ENCODE measurements at regions not wholly inside any gene's neighbourhood (a gene's known extent, or its start where the extent isn't known, plus 50 kb on each side); places are given as distances from the start of the nearest gene placed in this dataset.

DNA sequence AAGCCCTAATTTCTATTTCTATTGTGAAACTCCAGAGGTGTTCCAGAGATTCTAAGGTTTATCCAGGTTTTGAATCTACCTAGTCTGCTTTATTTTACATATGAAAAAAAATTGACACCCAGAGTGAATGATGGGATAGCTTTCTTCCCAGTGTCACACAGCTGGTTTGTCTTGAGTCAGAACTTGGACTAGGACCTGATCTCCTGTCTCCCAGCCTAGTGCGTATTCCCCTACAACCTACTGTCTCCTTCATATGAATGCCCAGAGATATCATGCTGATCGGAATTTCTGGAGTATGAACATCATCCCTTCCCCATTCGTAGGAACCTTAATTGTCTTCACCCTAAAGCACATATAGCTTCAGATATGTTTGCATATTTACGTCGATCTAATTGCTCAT is 524.2 kb downstream of the SPATA31D1 start:
- H3K79me2 ChIP-seq (replicated peaks; ENCODE audit: insufficient read depth, low read length), result no peaks in the 10 kb centered on the region
- H3K4me3 ChIP-seq (ENCODE audit: low read length), result no peak overlapping the region
- no peaks in the 10 kb centered on the region for H3K9me3 ChIP-seq (ENCODE audit: low read length)
- no peaks in the 10 kb centered on the region for H4K20me1 ChIP-seq (ENCODE audit: insufficient read depth)
- H3K27ac ChIP-seq (ENCODE audit: low read length), result no peak overlapping the region
- no peak overlapping the region for H3K4me2 ChIP-seq (ENCODE audit: low read length)
- H3K9ac ChIP-seq (ENCODE audit: low read length), result no peak overlapping the region
- H3K36me3 ChIP-seq (ENCODE audit: insufficient read depth, low read length), result no peaks in the 10 kb centered on the region
- H3K9me2 ChIP-seq (ENCODE audit: insufficient read depth, low read length), result no peaks in the 10 kb centered on the region
- no peak overlapping the region for H2AFZ ChIP-seq (ENCODE audit: low read depth, low read length)
- H3F3A ChIP-seq (ENCODE audit: insufficient read depth, low read length, poor library complexity, severe bottlenecking), result no peaks in the 10 kb centered on the region
- no peak for TF ChIP-seq RAD21 (conservative IDR thresholded peaks at IDR 0.05)
- TF ChIP-seq, protein P1, sequence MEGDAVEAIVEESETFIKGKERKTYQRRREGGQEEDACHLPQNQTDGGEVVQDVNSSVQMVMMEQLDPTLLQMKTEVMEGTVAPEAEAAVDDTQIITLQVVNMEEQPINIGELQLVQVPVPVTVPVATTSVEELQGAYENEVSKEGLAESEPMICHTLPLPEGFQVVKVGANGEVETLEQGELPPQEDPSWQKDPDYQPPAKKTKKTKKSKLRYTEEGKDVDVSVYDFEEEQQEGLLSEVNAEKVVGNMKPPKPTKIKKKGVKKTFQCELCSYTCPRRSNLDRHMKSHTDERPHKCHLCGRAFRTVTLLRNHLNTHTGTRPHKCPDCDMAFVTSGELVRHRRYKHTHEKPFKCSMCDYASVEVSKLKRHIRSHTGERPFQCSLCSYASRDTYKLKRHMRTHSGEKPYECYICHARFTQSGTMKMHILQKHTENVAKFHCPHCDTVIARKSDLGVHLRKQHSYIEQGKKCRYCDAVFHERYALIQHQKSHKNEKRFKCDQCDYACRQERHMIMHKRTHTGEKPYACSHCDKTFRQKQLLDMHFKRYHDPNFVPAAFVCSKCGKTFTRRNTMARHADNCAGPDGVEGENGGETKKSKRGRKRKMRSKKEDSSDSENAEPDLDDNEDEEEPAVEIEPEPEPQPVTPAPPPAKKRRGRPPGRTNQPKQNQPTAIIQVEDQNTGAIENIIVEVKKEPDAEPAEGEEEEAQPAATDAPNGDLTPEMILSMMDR (IDR thresholded peaks at IDR 0.05; ENCODE audit: poor library complexity, severe bottlenecking), result no peak
- TF ChIP-seq, protein P2, sequence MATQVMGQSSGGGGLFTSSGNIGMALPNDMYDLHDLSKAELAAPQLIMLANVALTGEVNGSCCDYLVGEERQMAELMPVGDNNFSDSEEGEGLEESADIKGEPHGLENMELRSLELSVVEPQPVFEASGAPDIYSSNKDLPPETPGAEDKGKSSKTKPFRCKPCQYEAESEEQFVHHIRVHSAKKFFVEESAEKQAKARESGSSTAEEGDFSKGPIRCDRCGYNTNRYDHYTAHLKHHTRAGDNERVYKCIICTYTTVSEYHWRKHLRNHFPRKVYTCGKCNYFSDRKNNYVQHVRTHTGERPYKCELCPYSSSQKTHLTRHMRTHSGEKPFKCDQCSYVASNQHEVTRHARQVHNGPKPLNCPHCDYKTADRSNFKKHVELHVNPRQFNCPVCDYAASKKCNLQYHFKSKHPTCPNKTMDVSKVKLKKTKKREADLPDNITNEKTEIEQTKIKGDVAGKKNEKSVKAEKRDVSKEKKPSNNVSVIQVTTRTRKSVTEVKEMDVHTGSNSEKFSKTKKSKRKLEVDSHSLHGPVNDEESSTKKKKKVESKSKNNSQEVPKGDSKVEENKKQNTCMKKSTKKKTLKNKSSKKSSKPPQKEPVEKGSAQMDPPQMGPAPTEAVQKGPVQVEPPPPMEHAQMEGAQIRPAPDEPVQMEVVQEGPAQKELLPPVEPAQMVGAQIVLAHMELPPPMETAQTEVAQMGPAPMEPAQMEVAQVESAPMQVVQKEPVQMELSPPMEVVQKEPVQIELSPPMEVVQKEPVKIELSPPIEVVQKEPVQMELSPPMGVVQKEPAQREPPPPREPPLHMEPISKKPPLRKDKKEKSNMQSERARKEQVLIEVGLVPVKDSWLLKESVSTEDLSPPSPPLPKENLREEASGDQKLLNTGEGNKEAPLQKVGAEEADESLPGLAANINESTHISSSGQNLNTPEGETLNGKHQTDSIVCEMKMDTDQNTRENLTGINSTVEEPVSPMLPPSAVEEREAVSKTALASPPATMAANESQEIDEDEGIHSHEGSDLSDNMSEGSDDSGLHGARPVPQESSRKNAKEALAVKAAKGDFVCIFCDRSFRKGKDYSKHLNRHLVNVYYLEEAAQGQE (IDR thresholded peaks at IDR 0.05; ENCODE audit: borderline replicate concordance), result no peak
- no peak for TF ChIP-seq POLR2AphosphoS5 (IDR thresholded peaks at IDR 0.05)
- TF ChIP-seq SMC3 (conservative IDR thresholded peaks at IDR 0.05; ENCODE audit: poor library complexity), result no peak
- TF ChIP-seq EZH2 (IDR thresholded peaks at IDR 0.05; ENCODE audit: borderline replicate concordance, insufficient read depth, low read length, poor library complexity, severe bottlenecking), result no peak
- TF ChIP-seq TAF1 (IDR thresholded peaks at IDR 0.05; ENCODE audit: low read depth), result no peak
- TF ChIP-seq MXI1 (conservative IDR thresholded peaks at IDR 0.05; ENCODE audit: poor library complexity, severe bottlenecking), result no peak
- no peak for TF ChIP-seq EP300 (conservative IDR thresholded peaks at IDR 0.05; ENCODE audit: poor library complexity, severe bottlenecking)
- no peaks in the 10 kb centered on the region for H3K27me3 ChIP-seq (ENCODE audit: insufficient read depth, low read depth, low read length)

DNA sequence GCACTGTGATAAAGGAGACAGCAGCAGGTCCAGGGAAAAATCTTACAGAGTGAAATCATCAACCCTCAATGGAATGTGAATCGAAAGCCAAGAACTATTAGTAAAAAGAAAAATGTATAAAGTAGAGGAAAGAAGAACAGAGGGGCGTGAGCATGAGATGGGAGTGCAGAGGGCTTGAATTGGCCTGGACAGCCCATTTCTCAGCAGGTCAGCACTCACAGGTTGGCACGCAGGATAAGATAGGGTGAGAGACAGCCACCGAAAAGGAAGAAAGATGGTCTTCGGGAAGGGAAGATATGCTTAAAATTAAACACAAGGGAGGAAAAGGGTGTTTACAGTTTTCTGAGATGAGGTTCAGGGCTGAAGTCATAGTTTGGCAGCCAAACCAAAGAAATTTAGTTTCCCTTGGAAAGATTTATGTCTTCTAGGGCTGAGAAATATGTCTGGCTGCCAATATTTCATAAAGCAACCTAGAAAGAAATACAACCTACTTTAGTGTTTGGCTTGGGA is 524.7 kb downstream of the SPATA31D1 start:
- H2AFZ ChIP-seq (ENCODE audit: low read depth, low read length), result no peak overlapping the region
- no peak overlapping the region for H3K4me3 ChIP-seq (ENCODE audit: low read length)
- no peak overlapping the region for H3K4me2 ChIP-seq (ENCODE audit: low read length)
- H3K27ac ChIP-seq (ENCODE audit: low read length), result no peak overlapping the region
- H3K9me3 ChIP-seq (ENCODE audit: low read length), result no peaks in the 10 kb centered on the region
- no peak overlapping the region for H3K9ac ChIP-seq (ENCODE audit: low read length)
- no peaks in the 10 kb centered on the region for H3K9me2 ChIP-seq (ENCODE audit: insufficient read depth, low read length)
- no peaks in the 10 kb centered on the region for H3K79me2 ChIP-seq (replicated peaks; ENCODE audit: insufficient read depth, low read length)
- no peaks in the 10 kb centered on the region for H3K36me3 ChIP-seq (ENCODE audit: insufficient read depth, low read length)
- H3F3A ChIP-seq (ENCODE audit: insufficient read depth, low read length, poor library complexity, severe bottlenecking), result no peaks in the 10 kb centered on the region
- TF ChIP-seq RAD21 (conservative IDR thresholded peaks at IDR 0.05), result no peak
- no peak for TF ChIP-seq MXI1 (conservative IDR thresholded peaks at IDR 0.05; ENCODE audit: poor library complexity, severe bottlenecking)
- no peaks in the 10 kb centered on the region for H4K20me1 ChIP-seq (ENCODE audit: insufficient read depth)
- no peaks in the 10 kb centered on the region for H3K27me3 ChIP-seq (ENCODE audit: insufficient read depth, low read depth, low read length)
